ENCODE measurements at regions not wholly inside any gene's neighbourhood (a gene's known extent, or its start where the extent isn't known, plus 50 kb on each side); places are given as distances from the start of the nearest gene placed in this dataset.

GRCh38 chr4:155582041-155582440, 84.6 kb upstream of the GUCY1A1 start:
- TF ChIP-seq, protein P1, sequence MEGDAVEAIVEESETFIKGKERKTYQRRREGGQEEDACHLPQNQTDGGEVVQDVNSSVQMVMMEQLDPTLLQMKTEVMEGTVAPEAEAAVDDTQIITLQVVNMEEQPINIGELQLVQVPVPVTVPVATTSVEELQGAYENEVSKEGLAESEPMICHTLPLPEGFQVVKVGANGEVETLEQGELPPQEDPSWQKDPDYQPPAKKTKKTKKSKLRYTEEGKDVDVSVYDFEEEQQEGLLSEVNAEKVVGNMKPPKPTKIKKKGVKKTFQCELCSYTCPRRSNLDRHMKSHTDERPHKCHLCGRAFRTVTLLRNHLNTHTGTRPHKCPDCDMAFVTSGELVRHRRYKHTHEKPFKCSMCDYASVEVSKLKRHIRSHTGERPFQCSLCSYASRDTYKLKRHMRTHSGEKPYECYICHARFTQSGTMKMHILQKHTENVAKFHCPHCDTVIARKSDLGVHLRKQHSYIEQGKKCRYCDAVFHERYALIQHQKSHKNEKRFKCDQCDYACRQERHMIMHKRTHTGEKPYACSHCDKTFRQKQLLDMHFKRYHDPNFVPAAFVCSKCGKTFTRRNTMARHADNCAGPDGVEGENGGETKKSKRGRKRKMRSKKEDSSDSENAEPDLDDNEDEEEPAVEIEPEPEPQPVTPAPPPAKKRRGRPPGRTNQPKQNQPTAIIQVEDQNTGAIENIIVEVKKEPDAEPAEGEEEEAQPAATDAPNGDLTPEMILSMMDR (IDR thresholded peaks at IDR 0.05), result no peak
- TF ChIP-seq POLR2A (IDR thresholded peaks at IDR 0.05), result no peak
